B cell (primary cell): ENCODE measurements at regions not wholly inside any gene's neighbourhood (a gene's known extent, or its start where the extent isn't known, plus 50 kb on each side); places are given as distances from the start of the nearest gene placed in this dataset.

ENCODE experiments used
- ATAC-seq: fragments of 200-7000 bp; cut with Tn5 transposase; one replicate; pipeline ENCODE4 v1.10.0; 2021; ENCODE audit warnings: low read depth, mild to moderate bottlenecking, moderate number of reproducible peaks, moderate library complexity
- CTCF ChIA-PET: fragments of 350-600 bp; sonication (Branson Sonifier 250); formaldehyde crosslinking; loops from one replicate; lab custom pipeline; 2021; ENCODE audit warnings: antibody characterized with exemption, inconsistent platforms; lab: Charles Lee
- POLR2A ChIA-PET: fragments of 350-600 bp; sonication (Branson Sonifier 250); formaldehyde crosslinking; loops from one replicate; lab custom pipeline; 2021; ENCODE audit warnings: antibody characterized with exemption; lab: Charles Lee
- DNase-seq: peaks from one replicate; pipeline ENCODE4 v3.0.0; 2013
- H2AFZ ChIP-seq: 2 replicates; pipeline ENCODE4 v1.6.1; 2012; ENCODE audit warnings: mild to moderate bottlenecking, low read depth, low read length; ENCODE audit not compliant: insufficient read depth, poor library complexity, severe bottlenecking
- H3K27ac ChIP-seq, 2 donors: 1 replicate in 1 of 2; 2 replicates in 1 of 2; pipeline ENCODE4 v1.5.1; 2012 to 2013; ENCODE audit warnings: low read length in 2 of 2, mild to moderate bottlenecking in 2 of 2, moderate library complexity in 1 of 2
- H3K27me3 ChIP-seq, 4 experiments: fragments of 200-600 bp in 1 of 4; sonication (generic) in 1 of 4; replicated peaks in 1 of 4; 1 replicate in 2 of 4; 2 replicates in 2 of 4; pipeline versions ENCODE4 v1.6.1 to v1.7.0; 2013 to 2016; ENCODE audit warnings: low read length in 3 of 4, mild to moderate bottlenecking in 2 of 4, mixed read lengths in 1 of 4, moderate library complexity in 1 of 4; ENCODE audit not compliant: insufficient read depth in 4 of 4, control insufficient read depth in 3 of 4; ENCODE audit errors: control extremely low read depth in 1 of 4
- H3K36me3 ChIP-seq, 2 experiments: replicated peaks in 1 of 2; 1 replicate in 1 of 2; 2 replicates in 1 of 2; pipeline versions ENCODE4 v1.6.1 to v1.7.1; 2013; ENCODE audit warnings: low read length in 1 of 2; ENCODE audit not compliant: insufficient read depth in 2 of 2, control insufficient read depth in 1 of 2; ENCODE audit errors: control extremely low read depth in 1 of 2, extremely low read depth in 1 of 2
- H3K4me1 ChIP-seq, 2 donors: fragments of 200-600 bp in 1 of 2; sonication (generic) in 1 of 2; 1 replicate in 1 of 2; 2 replicates in 1 of 2; pipeline versions ENCODE4 v1.5.1 to v1.6.1; 2013 to 2017; ENCODE audit warnings: low read length in 2 of 2; ENCODE audit not compliant: control insufficient read depth in 2 of 2, insufficient read depth in 2 of 2
- H3K4me2 ChIP-seq: replicated peaks from 2 replicates; pipeline ENCODE3; 2012; ENCODE audit warnings: mild to moderate bottlenecking, low read depth, low read length; ENCODE audit not compliant: poor library complexity, severe bottlenecking
- H3K4me3 ChIP-seq, 5 experiments: fragments of 200-600 bp in 1 of 5; sonication (generic) in 1 of 5; 1 replicate in 3 of 5; 2 replicates in 2 of 5; pipeline versions ENCODE4 v1.5.1 to v1.7.0; 2011 to 2016; ENCODE audit warnings: low read length in 4 of 5, mild to moderate bottlenecking in 4 of 5, low read depth in 2 of 5, control low read depth in 1 of 5, moderate library complexity in 1 of 5; ENCODE audit not compliant: insufficient read depth in 1 of 5; ENCODE audit errors: control extremely low read depth in 1 of 5, extremely low read depth in 1 of 5
- H3K79me2 ChIP-seq: fragments of 200-600 bp; sonication (generic); one replicate; pipeline ENCODE4 v1.6.0; 2016; ENCODE audit warnings: low read length; ENCODE audit not compliant: control insufficient read depth, insufficient read depth
- H3K9ac ChIP-seq: fragments of 200-600 bp; sonication (generic); 2 replicates; pipeline ENCODE4 v1.6.1; 2017; ENCODE audit warnings: mild to moderate bottlenecking, low read length, moderate library complexity
- H3K9me3 ChIP-seq, 3 donors: one replicate each; pipeline versions ENCODE4 v1.6.1 to v1.7.1; 2013; ENCODE audit warnings: low read length in 2 of 3; ENCODE audit not compliant: control insufficient read depth in 2 of 3, insufficient read depth in 1 of 3; ENCODE audit errors: control extremely low read depth in 1 of 3
- H4K20me1 ChIP-seq: 2 replicates; pipeline ENCODE4 v1.6.0; 2012; ENCODE audit warnings: mild to moderate bottlenecking, low read length; ENCODE audit not compliant: insufficient read depth, control insufficient read depth, poor library complexity, severe bottlenecking
- H3K27ac Mint-ChIP-seq: one replicate; pipeline ENCODE4 v1.8.0; 2021; ENCODE audit warnings: mixed read lengths
- H3K27me3 Mint-ChIP-seq: one replicate; pipeline ENCODE4 v1.8.0; 2021; ENCODE audit warnings: mixed read lengths
- H3K4me1 Mint-ChIP-seq: one replicate; pipeline ENCODE4 v1.8.0; 2021; ENCODE audit warnings: mixed read lengths
- H3K4me3 Mint-ChIP-seq: one replicate; pipeline ENCODE4 v1.8.0; 2021; ENCODE audit warnings: mixed read lengths
- H3K9me3 Mint-ChIP-seq: one replicate; pipeline ENCODE4 v1.8.0; 2022; ENCODE audit warnings: mixed read lengths; ENCODE audit not compliant: insufficient read depth
- EZH2 ChIP-seq: IDR thresholded peaks from 2 replicates; pipeline ENCODE4 v1.6.1; 2012; ENCODE audit warnings: borderline replicate concordance, low read depth, mild to moderate bottlenecking, moderate library complexity, low read length; ENCODE audit not compliant: insufficient read depth, poor library complexity, severe bottlenecking
- WGBS: methylation state at CpG from one replicate; pipeline ENCODE4 v1.1.5; 2013; ENCODE audit warnings: missing lambda C conversion rate; ENCODE audit not compliant: insufficient coverage; 5-methylcytosine and 5-hydroxymethylcytosine counted together
- intact Hi-C: fragments of 100-400 bp; cut with micrococcal nuclease; formaldehyde crosslinking; loops from one replicate; pipeline ENCODE4 v1.10.0; 2022
- TF ChIP-seq, protein P1 (sequence below): fragments of 200-600 bp; IDR thresholded peaks from one replicate; pipeline ENCODE4 v1.8.0; 2022; ENCODE audit warnings: antibody characterized with exemption, mild to moderate bottlenecking

- Mint-ChIP-seq H3K4me3 (no peak overlapping the region), H3K4me1 (no peaks in the 10 kb centered on the region), H3K9me3 (no peaks in the 10 kb centered on the region), H3K27ac (no peak overlapping the region), H3K27me3 (peaks cover 8% of the 10 kb centered on the region)
- no peak for ATAC-seq
- TF ChIP-seq, protein P1, sequence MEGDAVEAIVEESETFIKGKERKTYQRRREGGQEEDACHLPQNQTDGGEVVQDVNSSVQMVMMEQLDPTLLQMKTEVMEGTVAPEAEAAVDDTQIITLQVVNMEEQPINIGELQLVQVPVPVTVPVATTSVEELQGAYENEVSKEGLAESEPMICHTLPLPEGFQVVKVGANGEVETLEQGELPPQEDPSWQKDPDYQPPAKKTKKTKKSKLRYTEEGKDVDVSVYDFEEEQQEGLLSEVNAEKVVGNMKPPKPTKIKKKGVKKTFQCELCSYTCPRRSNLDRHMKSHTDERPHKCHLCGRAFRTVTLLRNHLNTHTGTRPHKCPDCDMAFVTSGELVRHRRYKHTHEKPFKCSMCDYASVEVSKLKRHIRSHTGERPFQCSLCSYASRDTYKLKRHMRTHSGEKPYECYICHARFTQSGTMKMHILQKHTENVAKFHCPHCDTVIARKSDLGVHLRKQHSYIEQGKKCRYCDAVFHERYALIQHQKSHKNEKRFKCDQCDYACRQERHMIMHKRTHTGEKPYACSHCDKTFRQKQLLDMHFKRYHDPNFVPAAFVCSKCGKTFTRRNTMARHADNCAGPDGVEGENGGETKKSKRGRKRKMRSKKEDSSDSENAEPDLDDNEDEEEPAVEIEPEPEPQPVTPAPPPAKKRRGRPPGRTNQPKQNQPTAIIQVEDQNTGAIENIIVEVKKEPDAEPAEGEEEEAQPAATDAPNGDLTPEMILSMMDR = no peak
- TF ChIP-seq EZH2 = no peak
- no peaks in the 10 kb centered on the region for H3K27me3 ChIP-seq
- CTCF ChIA-PET = no interaction called here
- POLR2A ChIA-PET = no interaction called here
- no peaks in the 10 kb centered on the region for H4K20me1 ChIP-seq
- no peak overlapping the region for H3K4me3 ChIP-seq
- intact Hi-C loops = no loop called here
- H3K9ac ChIP-seq = no peak overlapping the region
- no peaks in the 10 kb centered on the region for H3K4me1 ChIP-seq
- H3K27ac ChIP-seq = no peak overlapping the region
- WGBS = no CpG with 5 or more reads among the region's 4 CpGs
- H2AFZ ChIP-seq = no peak overlapping the region
- no peaks in the 10 kb centered on the region for H3K36me3 ChIP-seq
- H3K79me2 ChIP-seq = no peaks in the 10 kb centered on the region
- no peak for DNase-seq
- H3K4me2 ChIP-seq = no peak overlapping the region
- peaks cover 0 to 4% (median 0%) of the 10 kb centered on the region in 3 donors for H3K9me3 ChIP-seq
These were observed 109.8 kb downstream of the SPATA18 start for GRCh38 chr4:52160859-52161258.

DNA sequence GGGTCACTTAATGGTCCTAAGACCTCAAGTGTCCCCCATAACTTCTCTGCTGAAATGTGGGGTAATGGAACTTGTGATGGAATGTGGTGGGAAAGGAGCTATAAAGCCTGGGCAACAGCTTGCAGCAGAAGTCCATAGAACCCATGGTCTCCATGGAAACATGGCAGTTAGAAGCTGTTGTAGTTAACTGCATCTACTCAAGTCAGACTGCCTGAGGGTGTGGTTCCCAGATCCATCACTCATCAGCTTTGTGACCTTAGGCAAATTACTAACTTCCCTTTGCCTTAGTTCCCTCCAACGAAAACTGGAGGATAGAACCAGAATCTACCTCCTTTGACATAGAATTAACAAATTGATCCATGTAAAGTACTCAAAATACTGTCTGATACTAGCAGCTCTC, 113.0 kb downstream of the SPATA18 start:
- no peaks in the 10 kb centered on the region for H3K4me1 Mint-ChIP-seq
- Histone ChIP-seq H3K4me1 (no peaks in the 10 kb centered on the region), H2AFZ (no peak overlapping the region), H3K4me2 (no peak overlapping the region), H3K27me3 (no peaks in the 10 kb centered on the region), H3K9ac (no peak overlapping the region), H3K4me3 (no peak overlapping the region), H3K9me3 (peaks cover 0 to 4% (median 0%) of the 10 kb centered on the region in 3 donors), H3K79me2 (no peaks in the 10 kb centered on the region), H3K36me3 (no peaks in the 10 kb centered on the region), H3K27ac (no peak overlapping the region), H4K20me1 (no peaks in the 10 kb centered on the region)
- no peak overlapping the region for H3K27ac Mint-ChIP-seq
- H3K9me3 Mint-ChIP-seq = no peaks in the 10 kb centered on the region
- ATAC-seq = no peak
- H3K27me3 Mint-ChIP-seq = peaks cover 8% of the 10 kb centered on the region
- H3K4me3 Mint-ChIP-seq = no peak overlapping the region
- intact Hi-C loops = no loop called here
- POLR2A ChIA-PET = no interaction called here
- WGBS = no CpG with 5 or more reads among the region's 1 CpG
- CTCF ChIA-PET = no interaction called here
- no peak for TF ChIP-seq EZH2
- TF ChIP-seq, protein P1 = no peak
- DNase-seq = no peak
